Loucy (cell line): ENCODE measurements at regions not wholly inside any gene's neighbourhood (a gene's known extent, or its start where the extent isn't known, plus 50 kb on each side); places are given as distances from the start of the nearest gene placed in this dataset.

Experiments
- H2AFZ ChIP-seq: fragments of 200-600 bp; sonication (generic); 2 replicates; pipeline ENCODE4 v1.6.0; 2016; ENCODE audit warnings: antibody characterized with exemption, mild to moderate bottlenecking, low read length, moderate library complexity
- H3F3A ChIP-seq: fragments of 200-600 bp; 2 replicates; pipeline ENCODE4 v1.6.0; 2016; ENCODE audit warnings: antibody characterized with exemption, low read depth, mild to moderate bottlenecking
- H3K27me3 ChIP-seq: fragments of 200-600 bp; sonication (generic); 2 replicates; pipeline ENCODE4 v1.6.1; 2014; ENCODE audit warnings: low read length, mild to moderate bottlenecking; ENCODE audit not compliant: insufficient read depth, poor library complexity, severe bottlenecking
- H3K36me3 ChIP-seq: fragments of 200-600 bp; sonication (generic); 2 replicates; pipeline ENCODE4 v1.6.1; 2016; ENCODE audit warnings: low read length; ENCODE audit not compliant: insufficient read depth
- H3K4me1 ChIP-seq: fragments of 200-600 bp; sonication (generic); 2 replicates; pipeline ENCODE4 v1.5.1; 2014; ENCODE audit warnings: low read length, mild to moderate bottlenecking; ENCODE audit not compliant: insufficient read depth, poor library complexity, severe bottlenecking
- H3K4me2 ChIP-seq: fragments of 200-600 bp; sonication (generic); 2 replicates; pipeline ENCODE4 v1.6.0; 2014; ENCODE audit warnings: antibody characterized with exemption, low read length, low read depth, mild to moderate bottlenecking; ENCODE audit not compliant: poor library complexity, severe bottlenecking
- H3K4me3 ChIP-seq: fragments of 200-600 bp; sonication (generic); 2 replicates; pipeline ENCODE4 v1.5.1; 2014; ENCODE audit warnings: low read length, mild to moderate bottlenecking, mixed read lengths; ENCODE audit not compliant: poor library complexity, severe bottlenecking
- H3K79me2 ChIP-seq: fragments of 200-600 bp; sonication (generic); 2 replicates; pipeline ENCODE4 v1.6.1; 2014; ENCODE audit warnings: low read length; ENCODE audit not compliant: insufficient read depth
- H3K9ac ChIP-seq: fragments of 200-600 bp; sonication (generic); 2 replicates; pipeline ENCODE4 v1.6.0; 2014; ENCODE audit warnings: mild to moderate bottlenecking, low read depth, low read length, moderate library complexity; ENCODE audit not compliant: poor library complexity, severe bottlenecking
- H3K9me2 ChIP-seq: fragments of 200-600 bp; sonication (generic); replicated peaks from 2 replicates; pipeline ENCODE4 v1.6.1; 2016; ENCODE audit warnings: low read depth, low read length, mixed read lengths
- H3K9me3 ChIP-seq: fragments of 200-600 bp; sonication (generic); 2 replicates; pipeline ENCODE4 v1.6.1; 2014; ENCODE audit warnings: mild to moderate bottlenecking, antibody characterized with exemption, low read length, low read depth; ENCODE audit not compliant: insufficient read depth
- H4K20me1 ChIP-seq: fragments of 200-600 bp; sonication (generic); 2 replicates; pipeline ENCODE4 v1.6.0; 2014; ENCODE audit warnings: antibody characterized with exemption, low read length, mild to moderate bottlenecking; ENCODE audit not compliant: insufficient read depth, poor library complexity, severe bottlenecking
- CTCF ChIP-seq: fragments of 200-600 bp; sonication (generic); conservative IDR thresholded peaks from 2 replicates; pipeline ENCODE4 v1.5.1; 2014; ENCODE audit warnings: mild to moderate bottlenecking, antibody characterized with exemption, low read length
- EZH2phosphoT487 ChIP-seq: fragments of 200-600 bp; IDR thresholded peaks from 2 replicates; pipeline ENCODE4 v1.6.1; 2018; ENCODE audit warnings: antibody characterized with exemption, mild to moderate bottlenecking, moderate library complexity, borderline replicate concordance

GRCh38 chr1:165117482-165117881 is 239.0 kb downstream of the LMX1A start:
- H3K79me2 ChIP-seq: no peaks in the 10 kb centered on the region
- H3K36me3 ChIP-seq: no peaks in the 10 kb centered on the region
- H3F3A ChIP-seq: no peaks in the 10 kb centered on the region
- H3K9me3 ChIP-seq: no peaks in the 10 kb centered on the region
- TF ChIP-seq CTCF (no peak), EZH2phosphoT487 (no peak)
- no peak overlapping the region for H2AFZ ChIP-seq
- no peaks in the 10 kb centered on the region for H4K20me1 ChIP-seq
- H3K4me1 ChIP-seq: no peaks in the 10 kb centered on the region
- H3K9ac ChIP-seq: no peak overlapping the region
- no peak overlapping the region for H3K4me2 ChIP-seq
- no peaks in the 10 kb centered on the region for H3K9me2 ChIP-seq
- H3K27me3 ChIP-seq: no peaks in the 10 kb centered on the region
- no peak overlapping the region for H3K4me3 ChIP-seq

GRCh38 chr1:165116732-165117131 is 239.8 kb downstream of the LMX1A start:
- Histone ChIP-seq H3K4me3 (no peak overlapping the region), H3K79me2 (no peaks in the 10 kb centered on the region), H3K9ac (no peak overlapping the region), H2AFZ (no peak overlapping the region), H4K20me1 (no peaks in the 10 kb centered on the region), H3F3A (no peaks in the 10 kb centered on the region), H3K4me2 (no peak overlapping the region), H3K4me1 (no peaks in the 10 kb centered on the region), H3K9me2 (no peaks in the 10 kb centered on the region), H3K27me3 (no peaks in the 10 kb centered on the region), H3K9me3 (no peaks in the 10 kb centered on the region), H3K36me3 (no peaks in the 10 kb centered on the region)
- TF ChIP-seq EZH2phosphoT487 (no peak), CTCF (no peak)

GRCh38 chr1:165116171-165116570 is 240.3 kb downstream of the LMX1A start:
- H2AFZ ChIP-seq: no peak overlapping the region
- TF ChIP-seq EZH2phosphoT487 (no peak), CTCF (no peak)
- H3K27me3 ChIP-seq: no peaks in the 10 kb centered on the region
- no peaks in the 10 kb centered on the region for H3K4me1 ChIP-seq
- no peaks in the 10 kb centered on the region for H4K20me1 ChIP-seq
- H3K9me3 ChIP-seq: no peaks in the 10 kb centered on the region
- H3K4me3 ChIP-seq: no peak overlapping the region
- H3K9ac ChIP-seq: no peak overlapping the region
- H3K4me2 ChIP-seq: no peak overlapping the region
- no peaks in the 10 kb centered on the region for H3F3A ChIP-seq
- H3K9me2 ChIP-seq: no peaks in the 10 kb centered on the region
- H3K79me2 ChIP-seq: no peaks in the 10 kb centered on the region
- no peaks in the 10 kb centered on the region for H3K36me3 ChIP-seq
